ENCODE measurements at regions not wholly inside any gene's neighbourhood (a gene's known extent, or its start where the extent isn't known, plus 50 kb on each side); places are given as distances from the start of the nearest gene placed in this dataset.

GRCh38 chr5:173673295-173674101 lies 57.0 kb upstream of the BOD1 start:
- TF ChIP-seq CTCF (IDR thresholded peaks at IDR 0.05): no peak
- TF ChIP-seq POLR2A (IDR thresholded peaks at IDR 0.05): no peak
